Uterus (tissue), 3 donors: ENCODE measurements at regions not wholly inside any gene's neighbourhood (a gene's known extent, or its start where the extent isn't known, plus 50 kb on each side); places are given as distances from the start of the nearest gene placed in this dataset.

Experiments used
- DNase-seq, 2 donors: peaks; one replicate each; pipeline ENCODE4 v3.0.0-alpha.2; 2019 to 2020
- H3K27ac ChIP-seq, 2 donors: fragments of 200-600 bp; sonication (generic); 1 replicate in 1 of 2; 2 replicates in 1 of 2; pipeline ENCODE4 v1.5.1; 2016 to 2018
- H3K27me3 ChIP-seq, 2 donors: fragments of 200-600 bp; sonication (generic); one replicate each; pipeline ENCODE4 v1.5.1; 2018 to 2019; ENCODE audit warnings: control low read depth in 1 of 2
- H3K36me3 ChIP-seq, 2 donors: fragments of 200-600 bp; sonication (generic); one replicate each; pipeline ENCODE4 v1.5.1; 2019; ENCODE audit warnings: control low read depth in 1 of 2
- H3K4me1 ChIP-seq, 2 donors: fragments of 200-600 bp; sonication (generic); one replicate each; pipeline ENCODE4 v1.5.1; 2018 to 2019; ENCODE audit warnings: control low read depth in 1 of 2
- H3K4me3 ChIP-seq, 2 donors: fragments of 200-600 bp; sonication (generic); 1 replicate in 1 of 2; 2 replicates in 1 of 2; pipeline ENCODE4 v1.5.1; 2018 to 2019; ENCODE audit warnings: mild to moderate bottlenecking in 1 of 2
- H3K9me3 ChIP-seq, 2 donors: fragments of 200-600 bp; sonication (generic); one replicate each; pipeline ENCODE4 v1.5.1; 2019; ENCODE audit warnings: control low read depth in 1 of 2
- POLR2A ChIP-seq, 2 donors: fragments of 450-650 bp; IDR thresholded peaks; one replicate each; pipeline ENCODE4 v1.6.1; 2016; ENCODE audit warnings: antibody characterized with exemption in 2 of 2, mild to moderate bottlenecking in 1 of 2, moderate library complexity in 1 of 2
- intact Hi-C: fragments of 100-400 bp; cut with DNase I; formaldehyde crosslinking; loops from one replicate; pipeline ENCODE4 v1.15.1; 2023; ENCODE audit warnings: low total_unique reads
- TF ChIP-seq, protein P1 (sequence below), 4 experiments: fragments of 200-600 bp in 2 of 4; fragments of 450-650 bp in 2 of 4; sonication (generic) in 2 of 4; IDR thresholded peaks; one replicate each; pipeline ENCODE4 v1.5.1; 2016 to 2019; ENCODE audit warnings: antibody characterized with exemption in 4 of 4, mild to moderate bottlenecking in 2 of 4, moderate library complexity in 1 of 4
- donor health status: DM: yes; HTN: yes; CAD: no.

GRCh38 chr18:40739029-40739428, 1216.0 kb upstream of the PIK3C3 start:
- no peak for TF ChIP-seq POLR2A (IDR thresholded peaks at IDR 0.05)
- TF ChIP-seq, protein P1, sequence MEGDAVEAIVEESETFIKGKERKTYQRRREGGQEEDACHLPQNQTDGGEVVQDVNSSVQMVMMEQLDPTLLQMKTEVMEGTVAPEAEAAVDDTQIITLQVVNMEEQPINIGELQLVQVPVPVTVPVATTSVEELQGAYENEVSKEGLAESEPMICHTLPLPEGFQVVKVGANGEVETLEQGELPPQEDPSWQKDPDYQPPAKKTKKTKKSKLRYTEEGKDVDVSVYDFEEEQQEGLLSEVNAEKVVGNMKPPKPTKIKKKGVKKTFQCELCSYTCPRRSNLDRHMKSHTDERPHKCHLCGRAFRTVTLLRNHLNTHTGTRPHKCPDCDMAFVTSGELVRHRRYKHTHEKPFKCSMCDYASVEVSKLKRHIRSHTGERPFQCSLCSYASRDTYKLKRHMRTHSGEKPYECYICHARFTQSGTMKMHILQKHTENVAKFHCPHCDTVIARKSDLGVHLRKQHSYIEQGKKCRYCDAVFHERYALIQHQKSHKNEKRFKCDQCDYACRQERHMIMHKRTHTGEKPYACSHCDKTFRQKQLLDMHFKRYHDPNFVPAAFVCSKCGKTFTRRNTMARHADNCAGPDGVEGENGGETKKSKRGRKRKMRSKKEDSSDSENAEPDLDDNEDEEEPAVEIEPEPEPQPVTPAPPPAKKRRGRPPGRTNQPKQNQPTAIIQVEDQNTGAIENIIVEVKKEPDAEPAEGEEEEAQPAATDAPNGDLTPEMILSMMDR (IDR thresholded peaks at IDR 0.05): no peak
- Histone ChIP-seq H3K4me3 (no peak overlapping the region), H3K9me3 (no peaks in the 10 kb centered on the region), H3K27me3 (no peaks in the 10 kb centered on the region), H3K4me1 (no peaks in the 10 kb centered on the region), H3K36me3 (no peaks in the 10 kb centered on the region), H3K27ac (no peak overlapping the region)
- intact Hi-C loops: no loop called here
- no peak for DNase-seq

GRCh38 chr18:40738321-40738880, 1216.6 kb upstream of the PIK3C3 start:
- Histone ChIP-seq H3K4me3 (no peak overlapping the region), H3K4me1 (no peaks in the 10 kb centered on the region), H3K36me3 (no peaks in the 10 kb centered on the region), H3K27me3 (no peaks in the 10 kb centered on the region), H3K9me3 (no peaks in the 10 kb centered on the region), H3K27ac (no peak overlapping the region)
- intact Hi-C loops: no loop called here
- DNase-seq: no peak
- TF ChIP-seq, protein P1 (IDR thresholded peaks at IDR 0.05): no peak
- TF ChIP-seq POLR2A (IDR thresholded peaks at IDR 0.05): no peak

- H3K27me3 ChIP-seq: no peaks in the 10 kb centered on the region
- no peaks in the 10 kb centered on the region for H3K9me3 ChIP-seq
- H3K4me1 ChIP-seq: no peaks in the 10 kb centered on the region
- intact Hi-C loops: no loop called here
- no peak overlapping the region for H3K4me3 ChIP-seq
- DNase-seq: no peak
- TF ChIP-seq, protein P1 (IDR thresholded peaks at IDR 0.05): no peak
- no peaks in the 10 kb centered on the region for H3K36me3 ChIP-seq
- no peak overlapping the region for H3K27ac ChIP-seq
These were observed 1246.3 kb upstream of the PIK3C3 start for GRCh38 chr18:40708726-40709125.

DNA sequence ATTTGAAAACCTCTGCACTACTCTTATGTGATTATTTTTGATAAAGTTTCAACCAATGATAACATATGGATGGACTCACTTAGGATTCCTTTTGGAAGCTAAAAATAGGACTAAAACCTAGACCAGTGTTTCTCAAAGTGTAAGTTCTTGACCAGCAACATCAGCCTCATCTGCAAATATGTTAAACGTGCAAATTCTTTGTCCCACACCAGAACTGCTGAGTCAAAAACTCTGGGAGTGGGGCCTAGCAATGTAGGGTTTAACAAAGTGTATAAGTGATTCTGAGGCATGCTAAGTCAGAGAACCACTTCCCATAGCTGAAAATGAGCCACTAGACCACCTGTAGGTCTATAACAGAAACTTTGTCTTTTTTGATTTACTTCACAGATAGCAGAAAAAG, 1247.2 kb upstream of the PIK3C3 start:
- Histone ChIP-seq H3K9me3 (no peaks in the 10 kb centered on the region), H3K4me1 (no peaks in the 10 kb centered on the region), H3K27ac (no peak overlapping the region), H3K27me3 (no peaks in the 10 kb centered on the region), H3K36me3 (no peaks in the 10 kb centered on the region), H3K4me3 (no peak overlapping the region)
- intact Hi-C loops: no loop called here
- TF ChIP-seq, protein P1 (IDR thresholded peaks at IDR 0.05): no peak
- TF ChIP-seq POLR2A (IDR thresholded peaks at IDR 0.05): no peak
- DNase-seq: no peak

DNA sequence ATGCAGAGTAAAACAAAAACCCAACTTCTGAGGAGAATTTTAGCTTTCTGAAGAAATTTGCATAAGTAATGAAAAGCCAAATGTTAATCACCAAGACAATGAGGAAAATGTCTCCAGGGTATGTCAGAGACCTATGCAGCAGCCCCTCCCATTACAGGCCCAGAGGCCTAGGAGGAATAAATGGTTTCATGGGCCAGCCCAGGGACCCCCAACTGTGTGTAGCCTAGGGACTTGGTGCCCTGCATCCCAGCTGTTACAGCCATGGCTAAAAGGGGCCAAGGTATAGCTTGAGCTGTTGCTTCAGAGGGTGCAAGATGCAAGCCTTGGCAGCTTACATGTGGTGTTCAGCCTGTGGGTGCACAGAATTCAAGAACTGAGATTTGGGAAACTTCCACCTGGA, 1256.9 kb upstream of the PIK3C3 start:
- Histone ChIP-seq H3K4me3 (no peak overlapping the region), H3K27ac (no peak overlapping the region), H3K4me1 (no peaks in the 10 kb centered on the region), H3K9me3 (no peaks in the 10 kb centered on the region), H3K27me3 (no peaks in the 10 kb centered on the region), H3K36me3 (no peaks in the 10 kb centered on the region)
- intact Hi-C loops: no loop called here
- TF ChIP-seq POLR2A (IDR thresholded peaks at IDR 0.05): no peak
- TF ChIP-seq, protein P1 (IDR thresholded peaks at IDR 0.05): no peak
- DNase-seq: no peak
